ENCODE measurements at regions not wholly inside any gene's neighbourhood (a gene's known extent, or its start where the extent isn't known, plus 50 kb on each side); places are given as distances from the start of the nearest gene placed in this dataset.

DNA sequence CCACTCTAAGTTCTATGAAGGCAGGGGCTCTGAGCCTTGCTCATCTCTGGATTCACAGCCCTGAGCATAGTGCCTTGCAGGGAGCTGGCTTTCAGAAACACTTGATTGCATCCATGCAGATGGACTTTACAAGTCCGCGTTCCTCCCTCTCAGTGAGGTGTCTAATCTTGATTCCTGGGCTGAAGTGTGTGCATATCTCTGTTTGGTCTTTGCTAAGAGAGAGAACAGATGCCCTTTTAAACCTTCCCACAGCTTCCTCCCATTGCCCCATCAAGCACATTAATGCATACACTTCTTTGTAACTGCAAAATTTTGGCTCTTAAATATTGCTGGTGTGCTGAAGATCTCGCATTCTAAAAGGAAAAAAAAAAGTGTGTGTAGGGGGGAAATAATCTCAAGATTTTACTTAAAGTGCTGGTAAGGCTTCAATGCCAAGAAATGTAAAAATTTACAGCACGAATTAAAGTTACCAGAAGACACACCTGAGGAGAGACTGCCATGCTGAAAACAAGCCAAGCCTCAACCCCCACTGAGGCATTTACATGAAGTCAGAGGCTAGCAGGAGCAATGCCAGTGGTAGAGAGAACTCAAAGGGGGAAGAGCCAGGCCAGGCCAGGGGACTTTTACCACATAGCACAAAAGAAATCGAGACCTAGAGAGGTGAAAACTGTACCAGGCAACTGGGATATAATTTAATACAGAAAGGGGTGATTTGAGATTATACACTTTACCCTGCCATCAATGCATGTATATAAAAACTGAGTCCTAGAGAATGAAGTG is 492.1 kb downstream of the SOX6 start:
- TF ChIP-seq POLR2AphosphoS5 (IDR thresholded peaks at IDR 0.05) (no peak), POLR2A (IDR thresholded peaks at IDR 0.05) (no peak)
- TF ChIP-seq, protein P1, sequence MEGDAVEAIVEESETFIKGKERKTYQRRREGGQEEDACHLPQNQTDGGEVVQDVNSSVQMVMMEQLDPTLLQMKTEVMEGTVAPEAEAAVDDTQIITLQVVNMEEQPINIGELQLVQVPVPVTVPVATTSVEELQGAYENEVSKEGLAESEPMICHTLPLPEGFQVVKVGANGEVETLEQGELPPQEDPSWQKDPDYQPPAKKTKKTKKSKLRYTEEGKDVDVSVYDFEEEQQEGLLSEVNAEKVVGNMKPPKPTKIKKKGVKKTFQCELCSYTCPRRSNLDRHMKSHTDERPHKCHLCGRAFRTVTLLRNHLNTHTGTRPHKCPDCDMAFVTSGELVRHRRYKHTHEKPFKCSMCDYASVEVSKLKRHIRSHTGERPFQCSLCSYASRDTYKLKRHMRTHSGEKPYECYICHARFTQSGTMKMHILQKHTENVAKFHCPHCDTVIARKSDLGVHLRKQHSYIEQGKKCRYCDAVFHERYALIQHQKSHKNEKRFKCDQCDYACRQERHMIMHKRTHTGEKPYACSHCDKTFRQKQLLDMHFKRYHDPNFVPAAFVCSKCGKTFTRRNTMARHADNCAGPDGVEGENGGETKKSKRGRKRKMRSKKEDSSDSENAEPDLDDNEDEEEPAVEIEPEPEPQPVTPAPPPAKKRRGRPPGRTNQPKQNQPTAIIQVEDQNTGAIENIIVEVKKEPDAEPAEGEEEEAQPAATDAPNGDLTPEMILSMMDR (IDR thresholded peaks at IDR 0.05): no peak
